ENCODE measurements at regions not wholly inside any gene's neighbourhood (a gene's known extent, or its start where the extent isn't known, plus 50 kb on each side); places are given as distances from the start of the nearest gene placed in this dataset.
A peak's percentile ranks its signal among the peaks of the same experiment; 100 is the strongest.

DNA sequence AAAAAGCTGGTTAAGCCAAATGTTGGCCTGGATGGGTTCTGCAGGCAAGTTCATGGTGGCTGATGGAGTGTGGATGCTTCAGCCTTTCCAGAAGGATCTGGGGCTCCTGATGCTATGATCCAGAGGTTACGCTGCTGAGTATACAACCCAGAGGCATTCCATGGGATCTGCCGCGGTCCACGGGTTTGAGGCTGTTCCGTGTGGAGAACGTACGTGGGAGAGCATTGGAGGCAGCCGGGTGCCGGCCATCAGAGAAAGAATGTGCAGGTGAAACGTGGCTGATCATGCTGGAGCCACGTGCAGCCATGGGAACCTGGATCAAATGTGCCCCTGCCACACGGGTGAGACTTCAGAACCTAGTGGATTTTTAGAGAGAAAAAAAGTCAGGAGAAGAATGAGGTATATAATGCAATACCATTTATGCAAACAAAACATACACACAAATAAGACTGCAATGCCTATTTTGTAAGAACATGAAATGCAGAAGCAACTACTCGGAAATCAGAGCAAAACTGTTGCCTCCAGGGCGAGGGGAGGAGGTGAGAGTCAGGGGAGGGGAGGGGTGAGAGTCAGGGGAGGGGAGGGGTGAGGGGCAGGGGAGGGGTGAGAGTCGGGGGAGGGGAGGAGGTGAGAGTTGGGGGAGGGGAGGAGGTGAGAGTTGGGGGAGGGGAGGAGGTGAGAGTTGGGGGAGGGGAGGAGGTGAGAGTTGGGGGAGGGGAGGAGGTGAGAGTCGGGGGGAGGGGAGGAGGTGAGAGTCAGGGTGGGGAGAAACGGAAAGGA is 116.5 kb upstream of the C1orf174 start:
- H2AFZ ChIP-seq (ENCODE audit: low read depth, low read length): no peak overlapping the region
- no peak overlapping the region for H3K27ac ChIP-seq (ENCODE audit: low read length)
- H3K27me3 ChIP-seq (ENCODE audit: insufficient read depth, low read length, poor library complexity): no peaks in the 10 kb centered on the region
- no peaks in the 10 kb centered on the region for H3K9me3 ChIP-seq (ENCODE audit: insufficient read depth, low read length, severe bottlenecking)
- ATAC-seq (ENCODE audit: insufficient read depth, low read depth): no peak
- DNase-seq: no peak
- TF ChIP-seq EZH2 (IDR thresholded peaks at IDR 0.05; ENCODE audit: borderline replicate concordance, low read depth, low read length, severe bottlenecking): no peak
- TF ChIP-seq, protein P1, sequence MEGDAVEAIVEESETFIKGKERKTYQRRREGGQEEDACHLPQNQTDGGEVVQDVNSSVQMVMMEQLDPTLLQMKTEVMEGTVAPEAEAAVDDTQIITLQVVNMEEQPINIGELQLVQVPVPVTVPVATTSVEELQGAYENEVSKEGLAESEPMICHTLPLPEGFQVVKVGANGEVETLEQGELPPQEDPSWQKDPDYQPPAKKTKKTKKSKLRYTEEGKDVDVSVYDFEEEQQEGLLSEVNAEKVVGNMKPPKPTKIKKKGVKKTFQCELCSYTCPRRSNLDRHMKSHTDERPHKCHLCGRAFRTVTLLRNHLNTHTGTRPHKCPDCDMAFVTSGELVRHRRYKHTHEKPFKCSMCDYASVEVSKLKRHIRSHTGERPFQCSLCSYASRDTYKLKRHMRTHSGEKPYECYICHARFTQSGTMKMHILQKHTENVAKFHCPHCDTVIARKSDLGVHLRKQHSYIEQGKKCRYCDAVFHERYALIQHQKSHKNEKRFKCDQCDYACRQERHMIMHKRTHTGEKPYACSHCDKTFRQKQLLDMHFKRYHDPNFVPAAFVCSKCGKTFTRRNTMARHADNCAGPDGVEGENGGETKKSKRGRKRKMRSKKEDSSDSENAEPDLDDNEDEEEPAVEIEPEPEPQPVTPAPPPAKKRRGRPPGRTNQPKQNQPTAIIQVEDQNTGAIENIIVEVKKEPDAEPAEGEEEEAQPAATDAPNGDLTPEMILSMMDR (IDR thresholded peaks at IDR 0.05; ENCODE audit: borderline replicate concordance, extremely low read depth, low read length, poor library complexity, severe bottlenecking): no peak
- H3K4me1 ChIP-seq (ENCODE audit: insufficient read depth, low read length): no peaks in the 10 kb centered on the region
- no peaks in the 10 kb centered on the region for H3K36me3 ChIP-seq (ENCODE audit: insufficient read depth, low read length)
- H3K4me3 ChIP-seq (ENCODE audit: low read depth in 1 of 2, low read length in 2 of 2): no peak overlapping the region
- H3K79me2 ChIP-seq (ENCODE audit: insufficient read depth, low read length): no peaks in the 10 kb centered on the region
- H3K9ac ChIP-seq (ENCODE audit: low read depth, low read length): no peak overlapping the region
- H4K20me1 ChIP-seq (ENCODE audit: insufficient read depth, low read length): 0 out of 2 replicates have a peak, but pooled peaks cover 3% of the 10 kb centered on the region
- no peak overlapping the region for H3K4me2 ChIP-seq (ENCODE audit: insufficient read depth, low read length)

DNA sequence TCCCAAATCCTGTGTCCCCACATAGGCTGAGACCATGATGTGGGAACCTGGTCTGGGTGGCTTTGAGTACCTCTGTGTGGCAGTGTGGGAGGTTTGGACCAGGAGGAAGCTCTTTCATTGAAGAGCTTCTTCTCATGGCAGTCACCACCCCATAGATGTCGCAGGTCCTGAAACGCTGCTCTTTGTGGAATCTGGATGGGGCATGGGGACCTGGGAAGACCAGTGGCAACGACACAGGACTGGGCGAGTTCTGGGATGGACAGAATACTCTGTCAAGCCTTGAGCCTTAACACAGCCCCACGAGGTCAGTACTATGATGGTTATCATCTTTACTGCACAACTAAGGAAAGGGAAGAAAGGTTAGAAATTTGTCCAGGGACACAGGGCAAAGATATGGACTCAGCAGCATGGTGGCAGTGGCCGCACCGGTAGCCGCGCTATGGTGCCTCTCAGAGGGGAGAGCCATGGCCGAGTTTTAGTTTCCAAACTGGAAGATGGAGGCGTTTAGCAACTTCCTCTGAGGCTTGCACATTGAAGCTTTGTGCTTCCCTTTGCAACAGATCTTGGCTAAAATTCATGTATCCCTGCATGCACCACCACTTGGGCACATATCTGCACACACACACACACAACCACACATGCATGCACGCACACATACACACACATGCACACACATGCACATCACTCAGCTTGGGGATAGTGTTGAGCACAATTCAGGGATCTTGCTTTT is 117.7 kb upstream of the C1orf174 start:
- H3K27ac ChIP-seq (ENCODE audit: low read length): no peak overlapping the region
- H4K20me1 ChIP-seq (ENCODE audit: insufficient read depth, low read length): 0 out of 2 replicates have a peak, but pooled peaks cover 3% of the 10 kb centered on the region
- H3K36me3 ChIP-seq (ENCODE audit: insufficient read depth, low read length): no peaks in the 10 kb centered on the region
- H3K9me3 ChIP-seq (ENCODE audit: insufficient read depth, low read length, severe bottlenecking): no peaks in the 10 kb centered on the region
- TF ChIP-seq, protein P1 (IDR thresholded peaks at IDR 0.05; ENCODE audit: borderline replicate concordance, extremely low read depth, low read length, poor library complexity, severe bottlenecking): peak; percentile 7
- no peak for TF ChIP-seq EZH2 (IDR thresholded peaks at IDR 0.05; ENCODE audit: borderline replicate concordance, low read depth, low read length, severe bottlenecking)
- no peaks in the 10 kb centered on the region for H3K27me3 ChIP-seq (ENCODE audit: insufficient read depth, low read length, poor library complexity)
- no peak overlapping the region for H3K9ac ChIP-seq (ENCODE audit: low read depth, low read length)
- no peak for DNase-seq
- H3K4me1 ChIP-seq (ENCODE audit: insufficient read depth, low read length): no peaks in the 10 kb centered on the region
- no peak overlapping the region for H3K4me3 ChIP-seq (ENCODE audit: low read depth in 1 of 2, low read length in 2 of 2)
- H3K79me2 ChIP-seq (ENCODE audit: insufficient read depth, low read length): no peaks in the 10 kb centered on the region
- no peak overlapping the region for H3K4me2 ChIP-seq (ENCODE audit: insufficient read depth, low read length)
- no peak for ATAC-seq (ENCODE audit: insufficient read depth, low read depth)
- no peak overlapping the region for H2AFZ ChIP-seq (ENCODE audit: low read depth, low read length)

- Histone ChIP-seq H2AFZ (ENCODE audit: low read depth, low read length) (no peak overlapping the region), H3K4me3 (ENCODE audit: low read depth in 1 of 2, low read length in 2 of 2) (no peak overlapping the region), H3K9ac (ENCODE audit: low read depth, low read length) (no peak overlapping the region), H3K27ac (ENCODE audit: low read length) (no peak overlapping the region), H4K20me1 (ENCODE audit: insufficient read depth, low read length) (0 out of 2 replicates have a peak, but pooled peaks cover 3% of the 10 kb centered on the region), H3K4me1 (ENCODE audit: insufficient read depth, low read length) (no peaks in the 10 kb centered on the region), H3K36me3 (ENCODE audit: insufficient read depth, low read length) (no peaks in the 10 kb centered on the region), H3K4me2 (ENCODE audit: insufficient read depth, low read length) (no peak overlapping the region), H3K79me2 (ENCODE audit: insufficient read depth, low read length) (no peaks in the 10 kb centered on the region), H3K9me3 (ENCODE audit: insufficient read depth, low read length, severe bottlenecking) (no peaks in the 10 kb centered on the region), H3K27me3 (ENCODE audit: insufficient read depth, low read length, poor library complexity) (no peaks in the 10 kb centered on the region)
- ATAC-seq (ENCODE audit: insufficient read depth, low read depth) (no peak), DNase-seq (no peak)
- TF ChIP-seq, protein P1 (IDR thresholded peaks at IDR 0.05; ENCODE audit: borderline replicate concordance, extremely low read depth, low read length, poor library complexity, severe bottlenecking): no peak
- no peak for TF ChIP-seq EZH2 (IDR thresholded peaks at IDR 0.05; ENCODE audit: borderline replicate concordance, low read depth, low read length, severe bottlenecking)
Observed at GRCh38 chr1:4018466-4019146, 118.5 kb upstream of the C1orf174 start.

Data from DND-41 (cell line).